NB4 (cell line): ENCODE measurements at regions not wholly inside any gene's neighbourhood (a gene's known extent, or its start where the extent isn't known, plus 50 kb on each side); places are given as distances from the start of the nearest gene placed in this dataset.

Experiments used
- DNase-seq: peaks from one replicate; pipeline ENCODE4 v3.0.0; 2010; ENCODE audit warnings: low read depth
- H3K4me3 ChIP-seq: one replicate; pipeline ENCODE4 v1.5.1; 2011; ENCODE audit warnings: mild to moderate bottlenecking, low read depth, low read length, moderate library complexity
- MAX ChIP-seq: IDR thresholded peaks from 2 replicates; pipeline ENCODE4 v1.6.1; 2011; ENCODE audit warnings: low read depth, low read length
- MYC ChIP-seq: IDR thresholded peaks from 2 replicates; pipeline ENCODE4 v1.6.1; 2011; ENCODE audit warnings: low read depth, low read length
- POLR2A ChIP-seq: IDR thresholded peaks from 2 replicates; pipeline ENCODE4 v1.6.1; 2011; ENCODE audit warnings: mild to moderate bottlenecking; ENCODE audit not compliant: insufficient read length; ENCODE audit errors: extremely low read depth
- TF ChIP-seq, protein P1 (sequence below): IDR thresholded peaks from one replicate; pipeline ENCODE4 v1.5.1; 2012; ENCODE audit warnings: low read depth, low read length

- no peak for DNase-seq
- no peak for TF ChIP-seq MAX
- TF ChIP-seq MYC = no peak
- TF ChIP-seq, protein P1, sequence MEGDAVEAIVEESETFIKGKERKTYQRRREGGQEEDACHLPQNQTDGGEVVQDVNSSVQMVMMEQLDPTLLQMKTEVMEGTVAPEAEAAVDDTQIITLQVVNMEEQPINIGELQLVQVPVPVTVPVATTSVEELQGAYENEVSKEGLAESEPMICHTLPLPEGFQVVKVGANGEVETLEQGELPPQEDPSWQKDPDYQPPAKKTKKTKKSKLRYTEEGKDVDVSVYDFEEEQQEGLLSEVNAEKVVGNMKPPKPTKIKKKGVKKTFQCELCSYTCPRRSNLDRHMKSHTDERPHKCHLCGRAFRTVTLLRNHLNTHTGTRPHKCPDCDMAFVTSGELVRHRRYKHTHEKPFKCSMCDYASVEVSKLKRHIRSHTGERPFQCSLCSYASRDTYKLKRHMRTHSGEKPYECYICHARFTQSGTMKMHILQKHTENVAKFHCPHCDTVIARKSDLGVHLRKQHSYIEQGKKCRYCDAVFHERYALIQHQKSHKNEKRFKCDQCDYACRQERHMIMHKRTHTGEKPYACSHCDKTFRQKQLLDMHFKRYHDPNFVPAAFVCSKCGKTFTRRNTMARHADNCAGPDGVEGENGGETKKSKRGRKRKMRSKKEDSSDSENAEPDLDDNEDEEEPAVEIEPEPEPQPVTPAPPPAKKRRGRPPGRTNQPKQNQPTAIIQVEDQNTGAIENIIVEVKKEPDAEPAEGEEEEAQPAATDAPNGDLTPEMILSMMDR = no peak
- no peak for TF ChIP-seq POLR2A
- no peak overlapping the region for H3K4me3 ChIP-seq
Measured at GRCh38 chr19:34057155-34057554, 115.1 kb upstream of the LSM14A start.

- TF ChIP-seq MYC (no peak), MAX (no peak), POLR2A (no peak)
- TF ChIP-seq, protein P1 = no peak
- no peak overlapping the region for H3K4me3 ChIP-seq
- DNase-seq = no peak
Measured at GRCh38 chr19:34066007-34066643, 106.2 kb upstream of the LSM14A start.

DNA sequence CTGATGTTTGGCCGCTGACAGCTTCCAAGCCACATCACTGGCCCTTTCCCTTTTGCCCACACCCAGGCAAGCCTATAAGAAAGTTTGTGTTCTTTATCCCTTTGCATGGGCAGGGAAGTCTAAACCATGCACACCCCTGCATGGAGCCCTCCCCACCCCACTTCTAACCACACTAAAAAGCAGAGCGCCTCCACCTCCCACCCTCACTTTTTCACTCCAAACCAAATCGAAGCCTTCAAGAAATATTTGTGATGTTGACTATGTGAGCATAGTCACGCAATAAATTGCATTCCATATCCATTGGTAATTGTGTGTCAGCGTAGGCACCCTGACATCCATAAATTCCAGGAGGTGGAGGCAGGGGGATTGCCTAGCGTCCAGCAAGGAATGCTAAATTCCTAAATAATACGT is 104.4 kb upstream of the LSM14A start:
- no peak overlapping the region for H3K4me3 ChIP-seq
- TF ChIP-seq MAX (no peak), MYC (no peak)
- TF ChIP-seq, protein P1 = no peak
- DNase-seq = no peak

- no peak overlapping the region for H3K4me3 ChIP-seq
- TF ChIP-seq, protein P1 = no peak
- no peak for TF ChIP-seq MAX
- TF ChIP-seq POLR2A = no peak
- no peak for TF ChIP-seq MYC
- DNase-seq = peak; percentile 8
Measured at GRCh38 chr19:34075661-34076091, 96.6 kb upstream of the LSM14A start.

- no peak for DNase-seq
- TF ChIP-seq POLR2A = no peak
- TF ChIP-seq, protein P1 = no peak
- no peak for TF ChIP-seq MYC
- TF ChIP-seq MAX = no peak
- H3K4me3 ChIP-seq = no peak overlapping the region
Measured at GRCh38 chr19:34082289-34083077, 89.8 kb upstream of the LSM14A start.
